Kasumi-1 (cell line): ENCODE measurements at regions not wholly inside any gene's neighbourhood (a gene's known extent, or its start where the extent isn't known, plus 50 kb on each side); places are given as distances from the start of the nearest gene placed in this dataset.
"Not testable (repeated sequence)": the region's sequence is repeated elsewhere in the genome, so short reads cannot be mapped to it uniquely, and the experiment has no call there.

Experiments
- DNase-seq, 2 experiments: peaks; one replicate each; lab custom pipeline; 2025; lab: John Stamatoyannopoulos, UW

GRCh38 chr1:193411215-193411614 lies 224.8 kb upstream of the B3GALT2 start:
- DNase-seq: no peak

DNA sequence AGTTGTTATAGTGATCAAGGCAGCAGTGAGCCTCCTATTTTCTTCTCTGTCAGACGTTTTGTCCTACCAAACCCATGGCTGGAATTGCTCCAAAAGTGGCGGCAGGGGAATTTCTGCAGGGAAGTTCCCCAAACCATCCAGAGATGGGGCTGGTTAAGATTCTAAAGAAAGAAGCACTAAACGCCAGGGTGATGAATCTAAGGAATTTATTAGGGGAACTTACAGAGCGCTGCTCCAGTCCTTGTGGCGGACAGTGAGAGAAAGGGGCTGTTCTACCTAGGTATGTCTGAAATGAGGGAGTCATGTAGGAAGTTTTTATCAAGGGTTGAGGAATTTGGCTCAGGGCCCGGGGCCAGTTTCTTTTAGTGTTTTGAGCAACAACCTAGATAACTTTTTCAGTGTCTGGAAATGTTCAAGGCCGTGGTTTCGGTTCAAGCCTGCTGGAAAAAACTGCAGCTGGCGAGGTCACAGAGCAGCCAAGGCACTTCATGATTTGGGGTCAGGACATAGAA lies 222.4 kb upstream of the B3GALT2 start:
- no peak for DNase-seq

GRCh38 chr1:193406901-193407300 lies 220.5 kb upstream of the B3GALT2 start:
- peak; percentile 57 to 72 for DNase-seq

GRCh38 chr1:193404236-193404635 lies 217.8 kb upstream of the B3GALT2 start:
- DNase-seq: no peak

GRCh38 chr1:193402977-193403376 lies 216.6 kb upstream of the B3GALT2 start:
- DNase-seq: no peak

DNA sequence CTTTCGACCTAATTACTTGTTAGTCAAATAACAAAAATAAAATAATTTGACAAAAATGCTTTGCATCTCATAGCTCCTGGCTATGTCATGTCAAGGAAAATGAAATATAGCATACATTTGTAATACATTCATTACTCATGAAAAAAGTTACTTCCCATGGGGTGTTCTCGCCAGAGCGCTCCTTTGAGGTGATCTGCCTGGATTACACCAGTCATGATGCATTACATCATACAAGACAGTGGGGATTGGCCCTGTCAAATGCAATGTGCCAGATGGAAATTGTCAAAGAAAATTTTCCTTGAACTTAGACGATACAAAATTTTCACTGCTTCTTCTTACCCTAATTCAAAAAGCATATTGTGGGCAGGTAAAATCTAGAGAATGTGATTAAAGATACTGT lies 215.6 kb upstream of the B3GALT2 start:
- DNase-seq: no peak

GRCh38 chr1:193394336-193394735 lies 207.9 kb upstream of the B3GALT2 start:
- DNase-seq: no peak

- DNase-seq: no peak
Measured at GRCh38 chr1:193392686-193393085, 206.3 kb upstream of the B3GALT2 start.

- no peak for DNase-seq
Measured at GRCh38 chr1:193388683-193389082, 202.3 kb upstream of the B3GALT2 start.

- DNase-seq: no peak
Measured at GRCh38 chr1:193388165-193388564, 201.8 kb upstream of the B3GALT2 start.

DNA sequence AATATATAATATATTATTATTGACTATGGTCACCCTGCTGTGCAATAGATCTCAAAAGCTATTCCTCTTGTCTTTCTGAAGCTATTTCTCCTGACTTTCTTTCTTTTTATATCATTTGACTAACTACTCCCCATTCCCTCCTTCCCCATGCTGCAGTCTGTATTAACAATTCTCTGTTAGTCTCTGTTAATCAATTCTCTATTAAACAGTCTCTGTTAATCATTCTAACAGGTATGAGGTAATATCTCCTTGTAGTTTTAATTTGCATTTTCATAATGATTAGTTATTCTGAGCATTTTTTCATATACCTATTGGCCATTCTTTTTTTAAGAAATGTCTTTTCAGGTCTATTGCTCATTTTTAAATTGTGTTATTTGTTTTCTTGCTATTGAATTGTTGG lies 201.0 kb upstream of the B3GALT2 start:
- DNase-seq: no peak

GRCh38 chr1:193378451-193378850 lies 192.0 kb upstream of the B3GALT2 start:
- DNase-seq: not testable (repeated sequence)

- DNase-seq: no peak
Measured at GRCh38 chr1:193377472-193377871, 191.1 kb upstream of the B3GALT2 start.

DNA sequence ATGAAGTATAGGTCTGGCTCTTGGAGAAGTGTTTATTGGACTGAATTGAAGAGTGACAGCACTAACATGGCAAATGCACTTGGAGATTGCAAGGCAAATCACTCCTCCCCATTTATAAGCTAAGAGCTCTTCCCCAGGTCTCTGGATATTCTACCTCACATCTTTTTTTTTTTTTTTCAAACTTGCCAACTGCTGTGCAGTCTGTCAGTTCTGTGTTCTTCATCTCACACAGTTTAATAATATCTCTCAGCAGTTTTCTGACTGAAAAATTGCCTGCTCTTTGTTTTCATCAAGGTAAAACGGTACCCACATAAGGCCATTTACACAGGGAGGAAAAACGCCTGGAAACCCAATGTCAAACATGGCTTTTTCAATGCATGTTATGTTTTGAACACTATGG lies 186.1 kb upstream of the B3GALT2 start:
- DNase-seq: no peak

DNA sequence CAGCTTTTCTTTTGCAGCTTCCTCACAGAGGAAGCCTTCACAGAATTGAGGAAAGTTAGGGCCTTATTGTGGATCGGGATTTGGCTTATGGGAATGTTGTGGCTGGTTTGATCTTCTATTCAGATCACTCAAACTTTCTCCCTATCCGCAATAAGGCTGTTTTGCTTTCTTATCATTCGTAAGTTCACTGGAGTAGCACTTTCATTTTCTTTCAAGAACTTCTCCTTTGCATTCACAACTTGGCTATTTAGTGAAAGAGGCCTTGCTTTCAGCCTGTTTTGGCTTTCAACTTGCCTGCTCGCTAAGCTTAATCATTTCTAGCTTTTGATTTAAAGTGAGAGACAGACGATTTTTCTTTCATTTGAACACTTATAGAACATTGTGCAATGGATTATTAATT lies 181.9 kb upstream of the B3GALT2 start:
- DNase-seq: no peak

DNA sequence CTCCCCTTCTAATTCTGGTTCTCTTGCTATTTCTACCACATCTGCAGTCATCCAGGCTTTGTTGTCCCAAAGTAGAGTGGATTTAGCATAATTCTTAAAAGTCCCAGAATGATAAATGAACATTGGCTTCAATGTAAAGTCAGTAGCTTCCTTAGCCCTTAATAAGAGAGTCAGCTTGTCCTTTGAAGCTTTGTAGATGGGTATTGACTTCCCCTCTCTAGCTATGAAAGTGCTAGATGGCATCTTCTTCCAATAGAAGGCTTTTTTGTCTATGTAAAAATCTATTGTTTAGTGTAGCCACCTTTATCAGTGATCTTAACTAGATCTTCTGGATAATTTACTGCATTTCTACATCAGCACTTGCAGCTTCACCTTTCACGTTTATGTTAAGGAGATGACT lies 181.4 kb upstream of the B3GALT2 start:
- no peak for DNase-seq

DNA sequence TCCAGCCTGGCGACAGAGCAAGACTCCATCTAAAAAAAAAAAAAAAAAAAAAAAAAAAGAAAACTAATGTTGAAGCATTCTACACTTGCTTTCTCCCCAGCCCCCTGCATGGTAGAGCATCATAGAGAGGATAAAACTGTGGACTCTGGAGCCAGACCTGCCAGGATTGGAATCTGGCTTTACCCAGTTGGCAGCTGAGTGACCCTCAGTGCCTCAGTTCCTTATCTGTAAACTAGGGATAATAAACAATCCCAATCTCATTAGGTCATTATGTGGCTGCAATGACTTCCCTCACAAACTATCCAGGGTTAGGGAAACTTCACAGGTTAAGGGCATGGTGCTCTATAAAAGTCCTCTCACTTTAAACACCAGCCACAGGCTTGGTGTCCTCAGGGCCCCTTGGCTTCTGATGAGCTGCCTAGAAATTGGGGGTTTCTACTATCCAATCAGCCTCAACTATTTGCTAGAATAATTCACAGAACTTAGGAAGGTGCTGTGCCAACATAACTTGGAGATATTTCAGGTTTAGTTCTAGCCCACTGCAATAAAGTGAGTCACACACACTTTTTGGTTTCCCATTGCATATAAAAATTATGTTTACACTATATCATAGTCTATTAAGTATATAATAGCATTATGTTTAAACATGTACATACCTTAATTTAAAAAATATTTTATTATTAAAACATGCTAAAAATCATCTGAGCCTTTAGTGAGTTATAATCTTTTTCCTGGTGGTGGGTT lies 180.5 kb upstream of the B3GALT2 start:
- DNase-seq: no peak

DNA sequence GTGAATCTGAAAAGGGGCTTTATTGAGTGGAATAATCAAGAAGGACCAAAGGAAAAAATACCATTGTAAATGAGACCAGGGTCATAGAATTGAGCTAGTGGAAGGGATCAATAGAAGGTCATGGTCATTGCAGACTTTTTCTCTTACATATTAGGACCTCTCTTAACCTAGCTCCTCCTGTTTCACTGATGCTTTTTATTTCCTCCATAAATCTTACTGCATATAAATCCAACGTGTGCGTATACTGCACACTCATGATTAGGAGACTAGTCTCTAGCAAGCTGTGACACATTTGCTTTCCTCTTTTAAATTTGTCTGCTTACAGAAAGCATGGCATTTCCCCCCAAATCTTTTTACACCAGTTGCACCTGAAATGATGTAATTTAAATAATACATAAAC lies 179.6 kb upstream of the B3GALT2 start:
- no peak for DNase-seq

DNA sequence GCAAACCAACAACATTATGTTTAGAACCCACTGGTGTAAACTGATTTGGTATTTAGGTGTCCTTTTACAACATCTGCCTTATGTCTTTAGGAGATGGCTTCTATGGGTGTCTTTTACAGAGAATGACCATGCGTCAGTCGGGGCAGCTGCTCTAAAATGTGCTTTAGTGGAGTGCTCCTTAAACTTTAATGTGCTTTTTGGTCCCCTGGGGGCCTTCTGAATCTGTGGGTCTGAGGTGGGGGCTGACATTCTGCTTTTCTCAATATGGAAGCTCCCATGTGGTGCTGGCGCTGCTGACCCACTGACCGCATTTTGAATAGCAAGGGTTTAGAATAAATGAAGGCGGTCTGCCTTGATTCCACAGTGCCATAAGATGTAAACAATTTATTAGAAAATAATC lies 173.2 kb upstream of the B3GALT2 start:
- no peak for DNase-seq

GRCh38 chr1:193358419-193358818 lies 172.0 kb upstream of the B3GALT2 start:
- no peak for DNase-seq

- DNase-seq: no peak
Measured at GRCh38 chr1:193356249-193356648, 169.8 kb upstream of the B3GALT2 start.

DNA sequence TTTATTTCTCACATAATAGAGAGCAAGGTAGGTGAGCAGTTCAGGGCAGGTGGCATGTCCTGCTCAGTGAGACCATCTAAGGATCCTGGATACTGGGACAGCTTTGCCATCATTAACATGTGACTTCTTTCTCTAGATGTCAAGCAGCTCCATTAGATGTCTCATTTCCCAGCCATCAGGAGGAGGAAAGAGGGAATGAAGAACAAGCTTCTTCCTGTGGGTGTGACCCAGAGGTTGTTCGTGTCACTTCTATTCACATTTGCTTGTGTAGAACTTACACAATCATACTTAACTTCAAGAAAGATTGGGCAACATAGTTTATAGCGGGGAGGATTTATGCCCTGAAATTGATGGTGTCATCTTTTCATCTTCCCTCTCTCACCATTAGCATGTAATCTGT lies 169.2 kb upstream of the B3GALT2 start:
- DNase-seq: no peak

DNA sequence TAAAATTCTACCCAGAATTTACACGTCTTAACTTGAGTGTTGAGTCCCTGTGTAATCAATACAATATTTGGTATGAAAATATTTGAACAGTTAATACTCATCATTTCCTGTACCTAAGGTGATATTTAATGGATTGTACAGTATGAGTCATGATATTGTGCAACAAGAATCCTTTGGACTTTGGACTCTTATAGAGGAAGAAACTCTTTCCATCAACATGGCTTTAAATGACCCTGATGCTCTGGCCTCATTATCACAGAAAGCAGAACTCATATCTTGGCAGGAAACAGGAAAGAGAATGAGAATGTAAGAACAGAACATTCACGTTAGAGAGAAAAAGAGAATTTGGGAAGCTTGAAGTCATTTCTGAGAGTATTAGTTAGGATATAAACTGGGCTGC lies 168.8 kb upstream of the B3GALT2 start:
- peak; percentile 5 to 31 for DNase-seq
